ENCODE measurements at regions not wholly inside any gene's neighbourhood (a gene's known extent, or its start where the extent isn't known, plus 50 kb on each side); places are given as distances from the start of the nearest gene placed in this dataset.
"Not testable (repeated sequence)": the region's sequence is repeated elsewhere in the genome, so short reads cannot be mapped to it uniquely, and the experiment has no call there.

- TF ChIP-seq POLR2A (IDR thresholded peaks at IDR 0.05; ENCODE audit: low read depth, low read length): no peak
- FAIRE-seq (no peak), DNase-seq (ENCODE audit: insufficient read length, low spot score) (no peak)
Observed at GRCh38 chr15:94858920-94859319, 627.6 kb downstream of the MCTP2 start.

DNA sequence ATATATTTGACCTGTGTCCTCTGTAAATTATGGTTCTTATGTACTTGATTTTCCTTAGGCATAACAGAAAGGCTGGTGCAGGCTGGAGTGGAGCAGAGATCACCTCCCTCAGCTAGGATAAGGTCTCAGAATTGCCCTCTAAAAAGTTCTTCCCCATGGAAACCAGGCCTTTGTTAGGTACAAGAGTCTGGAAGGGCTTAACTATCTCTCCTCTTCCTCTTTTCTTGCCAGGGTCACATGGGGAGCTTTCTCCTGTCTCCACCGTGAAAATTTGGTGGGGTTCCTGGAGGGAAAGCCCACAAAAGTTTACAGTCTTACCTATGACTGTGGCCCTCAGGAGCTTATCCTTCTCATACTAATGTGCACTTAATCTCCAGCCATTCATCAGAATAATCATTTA is 633.2 kb downstream of the MCTP2 start:
- FAIRE-seq (no peak), DNase-seq (ENCODE audit: insufficient read length, low spot score) (no peak)
- TF ChIP-seq POLR2A (IDR thresholded peaks at IDR 0.05; ENCODE audit: low read depth, low read length): no peak

GRCh38 chr15:94868265-94868664 is 636.9 kb downstream of the MCTP2 start:
- not testable (repeated sequence) for DNase-seq (ENCODE audit: insufficient read length, low spot score); FAIRE-seq

GRCh38 chr15:94875550-94875949 is 644.2 kb downstream of the MCTP2 start:
- no peak for TF ChIP-seq POLR2A (IDR thresholded peaks at IDR 0.05; ENCODE audit: low read depth, low read length)
- DNase-seq (ENCODE audit: insufficient read length, low spot score): no peak
- FAIRE-seq: no peak

DNA sequence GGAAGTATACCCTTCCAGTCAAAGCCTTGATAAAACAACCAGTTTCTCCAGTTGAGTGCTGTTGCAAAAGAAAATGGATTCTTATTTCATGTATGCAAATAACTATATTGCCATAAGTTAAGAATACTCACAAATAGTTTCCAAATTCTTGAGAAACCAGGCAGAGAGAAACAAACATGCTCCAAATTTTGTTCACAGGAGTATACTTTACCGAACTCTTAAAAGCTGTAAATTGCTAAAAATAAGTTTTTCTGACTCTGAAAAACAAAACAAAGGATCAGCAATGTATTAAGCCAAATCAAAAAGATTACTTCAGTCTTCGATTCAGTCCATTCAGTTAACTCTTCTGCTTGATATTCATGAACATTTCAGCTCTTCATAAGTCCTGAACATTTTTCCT is 646.5 kb downstream of the MCTP2 start:
- DNase-seq (ENCODE audit: insufficient read length, low spot score): no peak
- FAIRE-seq: no peak
- no peak for TF ChIP-seq POLR2A (IDR thresholded peaks at IDR 0.05; ENCODE audit: low read depth, low read length)

DNA sequence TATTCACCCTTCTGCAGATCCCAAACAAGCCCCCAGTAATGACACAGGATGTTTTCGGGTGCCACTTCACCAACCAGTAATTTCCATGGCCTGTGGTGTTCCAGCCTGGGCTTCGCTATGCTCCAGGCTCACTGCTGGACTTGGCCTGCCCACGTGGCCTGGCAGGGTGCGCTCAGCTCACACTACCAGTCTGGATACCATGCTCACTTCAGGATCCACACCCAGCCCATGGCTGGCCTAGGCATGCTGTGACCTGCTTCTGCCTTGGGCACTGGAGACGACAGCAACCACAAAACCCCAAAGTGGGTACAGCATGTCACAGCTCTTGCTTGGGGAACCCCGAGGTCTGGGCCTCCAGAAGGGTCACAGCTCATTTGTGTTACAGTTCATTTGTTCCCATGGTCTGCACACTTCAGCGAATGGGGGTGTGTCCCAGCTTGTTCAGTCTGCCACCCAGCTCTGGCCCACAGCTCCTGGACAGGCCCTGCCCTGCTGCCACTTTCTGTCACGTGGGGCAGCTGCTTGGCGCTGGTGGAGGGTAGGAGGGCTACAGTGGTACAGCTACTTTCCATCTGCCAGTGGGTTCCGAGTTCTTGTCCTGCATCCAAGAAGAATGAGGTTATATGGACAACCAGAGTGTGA is 650.8 kb downstream of the MCTP2 start:
- no peak for TF ChIP-seq POLR2A (IDR thresholded peaks at IDR 0.05; ENCODE audit: low read depth, low read length)
- DNase-seq (ENCODE audit: insufficient read length, low spot score) (no peak), FAIRE-seq (no peak)

DNA sequence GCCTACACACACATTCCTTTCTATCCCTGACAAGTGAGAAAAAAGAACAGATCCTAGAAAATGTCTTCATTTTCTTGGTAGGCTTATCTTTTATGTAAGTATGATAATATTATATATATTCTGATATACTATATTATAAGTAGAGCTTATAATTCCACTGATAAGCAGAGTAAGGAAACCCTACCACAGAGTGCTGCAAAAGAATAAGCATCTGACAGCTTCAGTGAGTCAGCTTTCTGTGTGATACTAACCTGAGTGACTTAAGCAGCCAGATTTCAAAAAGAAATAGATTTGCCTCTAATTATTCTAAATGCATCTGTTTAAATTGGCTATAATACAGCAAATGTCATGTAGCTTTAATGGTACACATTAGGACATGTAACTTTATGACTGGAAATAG is 656.0 kb downstream of the MCTP2 start:
- no peak for FAIRE-seq
- TF ChIP-seq POLR2A (IDR thresholded peaks at IDR 0.05; ENCODE audit: low read depth, low read length): no peak
- no peak for DNase-seq (ENCODE audit: insufficient read length, low spot score)

- DNase-seq (ENCODE audit: insufficient read length, low spot score): no peak
- FAIRE-seq: no peak
- no peak for TF ChIP-seq POLR2A (IDR thresholded peaks at IDR 0.05; ENCODE audit: low read depth, low read length)
Observed at GRCh38 chr15:94889153-94889552, 657.8 kb downstream of the MCTP2 start.

GRCh38 chr15:94893091-94893490 is 661.7 kb downstream of the MCTP2 start:
- DNase-seq (ENCODE audit: insufficient read length, low spot score) (no peak), FAIRE-seq (no peak)
- no peak for TF ChIP-seq POLR2A (IDR thresholded peaks at IDR 0.05; ENCODE audit: low read depth, low read length)

DNA sequence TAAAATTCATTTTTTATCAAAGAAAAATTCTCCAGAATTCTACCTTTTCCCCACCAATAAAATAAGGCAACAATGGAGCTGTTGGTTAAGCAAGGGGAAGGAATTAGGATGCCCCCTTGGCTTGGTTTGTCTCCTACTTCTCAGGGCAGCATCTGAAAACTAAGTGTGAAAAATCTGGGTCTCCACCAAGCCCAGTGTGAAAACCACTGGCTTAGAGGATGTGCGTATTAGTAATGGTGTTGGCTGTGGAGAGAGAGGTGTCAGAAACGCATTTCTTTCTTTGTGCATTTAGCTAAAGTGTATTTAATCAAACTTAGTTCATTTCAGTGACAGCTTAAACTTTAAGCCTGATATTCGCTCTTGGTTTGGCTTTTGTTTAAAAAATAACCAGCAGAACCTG is 662.7 kb downstream of the MCTP2 start:
- DNase-seq (ENCODE audit: insufficient read length, low spot score): no peak
- no peak for TF ChIP-seq POLR2A (IDR thresholded peaks at IDR 0.05; ENCODE audit: low read depth, low read length)
- FAIRE-seq: no peak

DNA sequence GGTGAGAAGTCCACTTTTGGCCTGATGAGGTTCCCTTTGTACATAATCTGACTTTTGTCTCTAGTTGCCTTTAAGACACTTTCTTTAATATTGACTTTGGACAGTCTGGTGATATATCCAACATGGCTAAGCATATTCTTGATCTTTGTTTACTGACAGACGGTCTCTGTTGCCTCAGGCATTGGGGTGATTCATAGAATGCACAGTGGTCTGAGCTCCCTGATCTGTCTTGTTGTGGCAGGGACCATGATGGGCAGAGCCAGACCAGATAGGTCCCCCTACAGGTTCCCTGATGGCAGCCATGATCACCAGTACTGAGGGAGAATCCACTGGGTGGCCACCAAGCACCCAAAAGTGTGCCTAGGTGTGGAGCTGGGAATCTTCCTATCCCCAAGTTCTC is 678.1 kb downstream of the MCTP2 start:
- FAIRE-seq (no peak), DNase-seq (ENCODE audit: insufficient read length, low spot score) (no peak)
- TF ChIP-seq POLR2A (IDR thresholded peaks at IDR 0.05; ENCODE audit: low read depth, low read length): no peak

DNA sequence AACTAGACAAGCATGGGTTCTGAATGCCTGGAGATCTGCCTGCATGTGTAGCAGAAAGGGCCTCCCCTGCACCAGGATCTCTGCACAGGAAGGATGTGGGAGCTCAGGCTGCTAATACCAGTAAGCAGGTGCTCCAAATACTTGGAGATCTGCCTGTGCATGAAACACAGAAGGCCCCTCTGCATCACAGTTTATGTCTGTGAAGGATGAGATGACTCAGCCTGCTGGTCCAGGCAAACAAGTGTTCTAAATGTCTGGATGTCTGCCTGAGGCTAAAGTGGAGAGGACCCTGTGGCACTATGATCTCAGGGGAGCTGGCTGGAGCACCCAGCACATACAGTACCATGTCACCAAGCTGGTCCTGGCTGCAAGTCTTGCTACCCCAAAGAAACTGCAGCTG is 678.8 kb downstream of the MCTP2 start:
- no peak for TF ChIP-seq POLR2A (IDR thresholded peaks at IDR 0.05; ENCODE audit: low read depth, low read length)
- FAIRE-seq: no peak

DNA sequence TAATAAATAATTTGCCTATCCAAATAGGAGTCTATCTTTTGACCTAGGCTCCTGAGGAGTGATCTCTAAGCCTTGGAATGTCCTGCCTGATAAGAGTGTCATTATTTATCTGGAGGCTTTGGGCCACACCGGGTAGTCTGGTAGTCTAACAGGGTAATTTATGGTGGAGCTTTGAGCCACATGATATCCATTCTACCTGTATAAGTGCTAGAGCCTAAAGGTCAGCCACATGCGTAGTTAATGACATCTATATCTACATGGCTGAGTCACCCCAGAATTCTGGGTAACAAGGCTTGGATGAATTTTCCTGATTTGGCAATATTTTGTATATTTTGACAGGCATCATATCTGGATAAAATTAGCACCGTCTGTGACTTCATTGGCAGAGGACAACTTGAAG is 681.4 kb downstream of the MCTP2 start:
- FAIRE-seq (no peak), DNase-seq (ENCODE audit: insufficient read length, low spot score) (no peak)
- TF ChIP-seq POLR2A (IDR thresholded peaks at IDR 0.05; ENCODE audit: low read depth, low read length): no peak

More for the DNA sequence above, 678.8 kb downstream of the MCTP2 start:
- DNase-seq (ENCODE audit: insufficient read length, low spot score): no peak

- DNase-seq (ENCODE audit: insufficient read length, low spot score): no peak
- no peak for TF ChIP-seq POLR2A (IDR thresholded peaks at IDR 0.05; ENCODE audit: low read depth, low read length)
Observed at GRCh38 chr15:94917068-94917467, 685.7 kb downstream of the MCTP2 start.

GRCh38 chr15:94921936-94922335 is 690.6 kb downstream of the MCTP2 start:
- FAIRE-seq: no peak
- DNase-seq (ENCODE audit: insufficient read length, low spot score): no peak
- no peak for TF ChIP-seq POLR2A (IDR thresholded peaks at IDR 0.05; ENCODE audit: low read depth, low read length)

More at GRCh38 chr15:94917068-94917467, 685.7 kb downstream of the MCTP2 start:
- FAIRE-seq: no peak

GRCh38 chr15:94924057-94924456 is 692.7 kb downstream of the MCTP2 start:
- DNase-seq (ENCODE audit: insufficient read length, low spot score): no peak
- FAIRE-seq: no peak
- TF ChIP-seq POLR2A (IDR thresholded peaks at IDR 0.05; ENCODE audit: low read depth, low read length): no peak
